Smooth muscle cell (in vitro differentiated cells): ENCODE measurements at regions not wholly inside any gene's neighbourhood (a gene's known extent, or its start where the extent isn't known, plus 50 kb on each side); places are given as distances from the start of the nearest gene placed in this dataset.

Source experiments
- DNase-seq: peaks from one replicate; lab custom pipeline; 2025; ENCODE audit not compliant: unreplicated experiment; lab: John Stamatoyannopoulos, UW
- H2AFZ ChIP-seq: fragments of 200-600 bp; sonication (generic); 2 replicates; pipeline ENCODE4 v1.6.0; 2016; ENCODE audit warnings: antibody characterized with exemption, low read depth, mild to moderate bottlenecking
- H3F3A ChIP-seq: fragments of 200-600 bp; sonication (generic); 2 replicates; pipeline ENCODE4 v1.6.0; 2017; ENCODE audit warnings: antibody characterized with exemption, low read depth
- H3K27ac ChIP-seq: fragments of 200-600 bp; sonication (generic); 2 replicates; pipeline ENCODE4 v1.5.1; 2016; ENCODE audit warnings: low read depth, mild to moderate bottlenecking
- H3K27me3 ChIP-seq: fragments of 200-600 bp; sonication (generic); 2 replicates; pipeline ENCODE4 v1.6.1; 2016; ENCODE audit warnings: low read depth, mild to moderate bottlenecking
- H3K36me3 ChIP-seq: fragments of 200-600 bp; sonication (generic); 2 replicates; pipeline ENCODE4 v1.5.1; 2016; ENCODE audit warnings: low read depth
- H3K4me1 ChIP-seq: fragments of 200-600 bp; sonication (generic); 2 replicates; pipeline ENCODE4 v1.5.1; 2016; ENCODE audit warnings: low read depth
- H3K4me2 ChIP-seq: fragments of 200-600 bp; sonication (generic); 2 replicates; pipeline ENCODE4 v1.6.0; 2016; ENCODE audit warnings: mild to moderate bottlenecking
- H3K4me3 ChIP-seq: fragments of 200-600 bp; sonication (generic); 2 replicates; pipeline ENCODE4 v1.5.1; 2016; ENCODE audit warnings: mild to moderate bottlenecking
- H3K79me2 ChIP-seq: fragments of 200-600 bp; sonication (generic); 2 replicates; pipeline ENCODE4 v1.6.0; 2016; ENCODE audit warnings: low read depth, mild to moderate bottlenecking
- H3K9ac ChIP-seq: fragments of 200-600 bp; sonication (generic); 2 replicates; pipeline ENCODE4 v1.6.0; 2016; ENCODE audit warnings: low read depth
- H3K9me3 ChIP-seq: fragments of 200-600 bp; sonication (generic); replicated peaks from 2 replicates; pipeline ENCODE4 v1.5.1; 2016; ENCODE audit warnings: low read depth
- H4K20me1 ChIP-seq: fragments of 200-600 bp; sonication (generic); 2 replicates; pipeline ENCODE4 v1.6.0; 2016; ENCODE audit warnings: low read depth
- CTCF ChIP-seq: fragments of 200-600 bp; sonication (generic); IDR thresholded peaks from 2 replicates; pipeline ENCODE4 v1.5.1; 2017; ENCODE audit warnings: borderline replicate concordance, mild to moderate bottlenecking, antibody characterized with exemption; ENCODE audit not compliant: insufficient read depth, poor library complexity, severe bottlenecking
- WGBS: methylation state at CpG from one replicate; pipeline ENCODE4 v1.1.7; 2016; ENCODE audit warnings: low lambda C conversion rate; 5-methylcytosine and 5-hydroxymethylcytosine counted together

DNA sequence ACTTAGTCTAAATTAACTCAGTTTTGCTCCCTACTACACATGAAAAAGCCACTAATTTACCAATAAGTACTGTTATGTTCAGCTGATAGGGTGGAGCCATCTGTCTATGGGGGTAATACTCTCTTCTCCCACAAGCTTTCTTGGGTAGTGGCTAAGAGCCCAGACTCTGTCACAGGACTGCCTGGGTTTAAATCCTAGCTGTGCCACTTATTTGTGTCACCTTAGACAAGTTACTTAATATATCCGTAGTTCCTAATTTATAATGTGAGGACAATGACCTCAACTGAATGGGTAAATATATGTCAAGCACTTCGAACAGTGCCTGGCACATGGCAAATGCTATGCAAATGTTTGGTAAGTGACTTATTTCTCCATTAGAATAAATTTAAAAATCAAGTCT, 185.6 kb downstream of the DACT1 start:
- no peak for DNase-seq
- H3K9me3 ChIP-seq, result no peaks in the 10 kb centered on the region
- no peak for TF ChIP-seq CTCF
- no peaks in the 10 kb centered on the region for H3K27me3 ChIP-seq
- H3K27ac ChIP-seq, result no peak overlapping the region
- WGBS, result 96% methylated on average over 2 of the region's 2 CpGs
- H2AFZ ChIP-seq, result no peak overlapping the region
- H3K36me3 ChIP-seq, result no peaks in the 10 kb centered on the region
- no peaks in the 10 kb centered on the region for H3K79me2 ChIP-seq
- no peak overlapping the region for H3K4me2 ChIP-seq
- H4K20me1 ChIP-seq, result no peaks in the 10 kb centered on the region
- no peak overlapping the region for H3K4me3 ChIP-seq
- H3K4me1 ChIP-seq, result no peaks in the 10 kb centered on the region
- peaks cover 3% of the 10 kb centered on the region for H3F3A ChIP-seq
- H3K9ac ChIP-seq, result no peak overlapping the region

DNA sequence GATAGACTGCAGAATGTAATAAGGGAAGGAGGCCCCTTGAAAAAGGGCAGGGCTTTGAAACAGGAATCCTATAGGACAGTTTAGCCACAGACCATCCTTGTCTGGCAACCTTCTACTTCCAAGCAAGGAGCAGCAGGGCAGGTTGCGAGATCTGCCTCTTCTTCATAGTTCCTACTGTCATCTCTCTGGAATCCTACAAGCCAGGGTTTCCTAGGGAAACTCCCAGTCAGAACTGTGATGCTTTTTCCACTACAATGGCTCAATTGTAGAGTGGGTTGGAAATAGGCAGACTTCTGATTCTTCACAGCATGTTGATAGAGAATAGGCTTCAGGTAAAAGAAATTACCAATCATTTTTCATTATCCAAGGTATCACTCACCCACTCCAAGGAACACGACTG, 186.3 kb downstream of the DACT1 start:
- DNase-seq, result no peak
- no peak overlapping the region for H3K9ac ChIP-seq
- H3F3A ChIP-seq, result peaks cover 3% of the 10 kb centered on the region
- H3K27ac ChIP-seq, result no peak overlapping the region
- no peak overlapping the region for H2AFZ ChIP-seq
- H3K4me2 ChIP-seq, result no peak overlapping the region
- TF ChIP-seq CTCF, result no peak
- H3K79me2 ChIP-seq, result no peaks in the 10 kb centered on the region
- H3K4me3 ChIP-seq, result no peak overlapping the region
- 73% methylated on average over 2 of the region's 2 CpGs for WGBS
- no peaks in the 10 kb centered on the region for H3K9me3 ChIP-seq
- H3K27me3 ChIP-seq, result no peaks in the 10 kb centered on the region
- H3K4me1 ChIP-seq, result no peaks in the 10 kb centered on the region
- no peaks in the 10 kb centered on the region for H3K36me3 ChIP-seq
- no peaks in the 10 kb centered on the region for H4K20me1 ChIP-seq

DNA sequence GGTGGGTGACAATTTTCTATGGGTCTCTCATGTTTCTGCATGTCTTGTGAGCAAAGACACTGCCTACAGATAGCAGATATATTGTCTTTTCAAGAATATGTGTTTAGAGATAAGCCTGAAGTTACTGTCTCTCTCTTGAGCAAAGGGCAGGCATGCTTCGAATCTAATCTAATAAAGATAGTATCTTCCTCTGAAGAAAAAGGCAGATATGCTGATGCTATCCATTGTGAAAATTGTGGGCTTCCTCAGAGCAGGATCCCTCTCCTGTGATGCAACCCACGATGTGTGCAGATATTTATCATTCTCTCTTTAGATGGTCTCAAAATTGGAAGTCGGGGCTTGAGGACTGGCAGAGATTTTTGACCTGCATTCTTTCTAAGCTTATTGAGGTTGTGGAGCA, 187.0 kb downstream of the DACT1 start:
- H3K36me3 ChIP-seq, result no peaks in the 10 kb centered on the region
- no peak overlapping the region for H3K4me3 ChIP-seq
- no peaks in the 10 kb centered on the region for H4K20me1 ChIP-seq
- no peaks in the 10 kb centered on the region for H3K4me1 ChIP-seq
- TF ChIP-seq CTCF, result no peak
- WGBS, result 38% methylated on average over 3 of the region's 3 CpGs
- H3K27ac ChIP-seq, result no peak overlapping the region
- no peak for DNase-seq
- peaks cover 3% of the 10 kb centered on the region for H3F3A ChIP-seq
- H2AFZ ChIP-seq, result no peak overlapping the region
- H3K9me3 ChIP-seq, result no peaks in the 10 kb centered on the region
- H3K27me3 ChIP-seq, result no peaks in the 10 kb centered on the region
- H3K9ac ChIP-seq, result no peak overlapping the region
- no peak overlapping the region for H3K4me2 ChIP-seq
- no peaks in the 10 kb centered on the region for H3K79me2 ChIP-seq

DNA sequence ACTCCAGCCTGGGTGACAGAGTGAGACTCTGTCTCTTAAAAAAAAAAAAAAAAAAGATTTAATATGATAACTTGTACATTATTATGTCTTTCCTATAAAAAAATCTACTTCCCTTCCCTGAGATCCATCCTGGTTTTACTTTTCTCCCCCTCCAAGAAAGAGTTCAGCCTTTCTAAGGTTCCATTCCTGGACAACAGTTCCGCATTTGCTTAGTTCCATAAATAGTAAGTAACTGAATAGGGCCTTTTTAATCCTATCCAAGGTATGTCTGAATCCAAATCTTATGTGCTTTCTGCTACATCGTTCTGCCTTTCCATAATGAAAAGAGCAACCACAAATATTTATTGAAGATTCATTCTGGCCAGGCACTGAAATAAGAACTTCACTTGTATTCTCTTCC, 187.8 kb downstream of the DACT1 start:
- no peak for TF ChIP-seq CTCF
- H3K9ac ChIP-seq, result no peak overlapping the region
- H3K27me3 ChIP-seq, result no peaks in the 10 kb centered on the region
- H3K4me2 ChIP-seq, result no peak overlapping the region
- no peaks in the 10 kb centered on the region for H4K20me1 ChIP-seq
- H2AFZ ChIP-seq, result no peak overlapping the region
- H3K27ac ChIP-seq, result no peak overlapping the region
- H3K9me3 ChIP-seq, result no peaks in the 10 kb centered on the region
- H3K79me2 ChIP-seq, result no peaks in the 10 kb centered on the region
- no peak overlapping the region for H3K4me3 ChIP-seq
- WGBS, result 78% methylated on average over 2 of the region's 2 CpGs
- H3K36me3 ChIP-seq, result no peaks in the 10 kb centered on the region
- DNase-seq, result no peak
- H3F3A ChIP-seq, result peaks cover 3% of the 10 kb centered on the region
- H3K4me1 ChIP-seq, result no peaks in the 10 kb centered on the region
